HEK293 (cell line): ENCODE measurements at regions not wholly inside any gene's neighbourhood (a gene's known extent, or its start where the extent isn't known, plus 50 kb on each side); places are given as distances from the start of the nearest gene placed in this dataset.

Experiments used
- CTCF ChIA-PET: fragments of 350-600 bp; formaldehyde crosslinking; extraction: SDS; loops from one replicate; lab custom pipeline; 2021; ENCODE audit warnings: antibody characterized with exemption; lab: Yijun Ruan, JAX
- POLR2A ChIA-PET: fragments of 300-600 bp; formaldehyde crosslinking; extraction: SDS; loops from one replicate; lab custom pipeline; 2020; ENCODE audit warnings: antibody characterized with exemption, inconsistent platforms; lab: Yijun Ruan, JAX
- H3K27ac ChIP-seq: fragments of 200-500 bp; sonication (Bioruptor generic); 2 replicates; pipeline ENCODE4 v1.5.1; 2014; ENCODE audit warnings: low read depth, low read length, control low read depth, inconsistent platforms; ENCODE audit errors: extremely low read depth
- H3K36me3 ChIP-seq, 2 experiments: fragments of 200-500 bp in 1 of 2; sonication (Bioruptor generic) in 1 of 2; 1 replicate in 1 of 2; 2 replicates in 1 of 2; pipeline ENCODE4 v1.5.1; 2014 to 2017; ENCODE audit warnings: inconsistent platforms in 2 of 2, low read length in 2 of 2; ENCODE audit not compliant: control insufficient read depth in 2 of 2, insufficient read depth in 1 of 2
- H3K4me1 ChIP-seq: fragments of 200-500 bp; sonication (Bioruptor generic); 2 replicates; pipeline ENCODE4 v1.5.1; 2014; ENCODE audit warnings: mild to moderate bottlenecking, low read length, inconsistent platforms; ENCODE audit not compliant: control insufficient read depth, insufficient read depth
- H3K4me3 ChIP-seq: 2 replicates; pipeline ENCODE4 v1.5.1; 2011; ENCODE audit warnings: low read depth, mild to moderate bottlenecking, control low read depth, low read length, moderate library complexity
- H3K9me3 ChIP-seq: fragments of 200-500 bp; sonication (Bioruptor generic); 2 replicates; pipeline ENCODE4 v1.5.1; 2014; ENCODE audit warnings: low read depth, low read length, inconsistent platforms; ENCODE audit not compliant: control insufficient read depth, insufficient read depth
- FEZF1 ChIP-seq: fragments of 450-650 bp; formaldehyde crosslinking; IDR thresholded peaks from 2 replicates; pipeline ENCODE4 v1.5.1; 2016; ENCODE audit warnings: missing biosample characterization, missing genetic modification characterization
- KLF10 ChIP-seq: fragments of 450-650 bp; IDR thresholded peaks from 2 replicates; pipeline ENCODE4 v1.5.1; 2018; ENCODE audit warnings: missing biosample characterization, mild to moderate bottlenecking, missing genetic modification characterization
- KLF16 ChIP-seq: fragments of 450-650 bp; formaldehyde crosslinking; IDR thresholded peaks from 2 replicates; pipeline ENCODE4 v1.5.1; 2017; ENCODE audit warnings: missing biosample characterization, missing genetic modification characterization
- ZBTB10 ChIP-seq: fragments of 450-650 bp; formaldehyde crosslinking; IDR thresholded peaks from 2 replicates; pipeline ENCODE4 v1.5.1; 2016; ENCODE audit warnings: missing biosample characterization, missing genetic modification characterization
- ZBTB11 ChIP-seq: fragments of 450-650 bp; formaldehyde crosslinking; conservative IDR thresholded peaks from 2 replicates; pipeline ENCODE4 v1.5.1; 2016; ENCODE audit warnings: low read depth, missing biosample characterization, missing genetic modification characterization
- ZBTB48 ChIP-seq: fragments of 450-650 bp; formaldehyde crosslinking; IDR thresholded peaks from 2 replicates; pipeline ENCODE4 v1.5.1; 2016; ENCODE audit warnings: missing biosample characterization, missing genetic modification characterization
- ZNF114 ChIP-seq: fragments of 450-650 bp; formaldehyde crosslinking; IDR thresholded peaks from 2 replicates; pipeline ENCODE4 v1.5.0; 2017; ENCODE audit warnings: missing biosample characterization, missing genetic modification characterization
- ZNF184 ChIP-seq: fragments of 450-650 bp; IDR thresholded peaks from 2 replicates; pipeline ENCODE4 v1.5.1; 2018; ENCODE audit warnings: missing biosample characterization, mild to moderate bottlenecking, missing genetic modification characterization
- ZNF26 ChIP-seq: fragments of 450-650 bp; formaldehyde crosslinking; IDR thresholded peaks from 2 replicates; pipeline ENCODE4 v1.5.1; 2016; ENCODE audit warnings: missing biosample characterization, missing genetic modification characterization
- ZNF292 ChIP-seq: fragments of 450-650 bp; formaldehyde crosslinking; IDR thresholded peaks from 2 replicates; pipeline ENCODE4 v1.5.1; 2016; ENCODE audit warnings: low read depth, missing biosample characterization, missing genetic modification characterization, borderline replicate concordance
- ZNF366 ChIP-seq: fragments of 450-650 bp; formaldehyde crosslinking; conservative IDR thresholded peaks from 2 replicates; pipeline ENCODE4 v1.5.1; 2016; ENCODE audit warnings: missing biosample characterization, missing genetic modification characterization
- ZNF426 ChIP-seq: fragments of 450-650 bp; formaldehyde crosslinking; IDR thresholded peaks from 2 replicates; pipeline ENCODE4 v1.5.1; 2017; ENCODE audit warnings: missing biosample characterization, missing genetic modification characterization, mild to moderate bottlenecking, inconsistent platforms, moderate library complexity
- ZNF558 ChIP-seq: fragments of 450-650 bp; formaldehyde crosslinking; IDR thresholded peaks from 2 replicates; pipeline ENCODE4 v1.5.1; 2016; ENCODE audit warnings: missing biosample characterization, missing genetic modification characterization
- ZNF660 ChIP-seq: fragments of 450-650 bp; IDR thresholded peaks from 2 replicates; pipeline ENCODE4 v1.5.1; 2018; ENCODE audit warnings: missing biosample characterization, mild to moderate bottlenecking, missing genetic modification characterization
- ZNF776 ChIP-seq: fragments of 450-650 bp; formaldehyde crosslinking; IDR thresholded peaks from 2 replicates; pipeline ENCODE4 v1.5.0; 2017; ENCODE audit warnings: missing biosample characterization, missing genetic modification characterization, borderline replicate concordance
- ZSCAN5A ChIP-seq: fragments of 450-650 bp; formaldehyde crosslinking; IDR thresholded peaks from 2 replicates; pipeline ENCODE4 v1.5.1; 2016; ENCODE audit warnings: missing biosample characterization, missing genetic modification characterization

- TF ChIP-seq ZNF26, result peak; percentile 34; the same call in 1 of the 2 replicates
- TF ChIP-seq ZSCAN5A (tag by site-specific recombination), result no peak
- no peak for TF ChIP-seq KLF10
- TF ChIP-seq ZNF366 (tag by site-specific recombination), result no peak
Measured at GRCh38 chr3:16675805-16676204, 70.6 kb upstream of the DAZL start (continued).

GRCh38 chr3:16686679-16687078 is 81.5 kb upstream of the DAZL start:
- H3K4me1 ChIP-seq, result no peaks in the 10 kb centered on the region
- no peak for TF ChIP-seq KLF16
- no peak for TF ChIP-seq ZBTB10
- TF ChIP-seq ZNF426, result no peak
- no peak for TF ChIP-seq ZNF660
- no peak for TF ChIP-seq ZBTB48
- no peak for TF ChIP-seq ZBTB11 (tag by site-specific recombination)
- no peak for TF ChIP-seq ZNF558 (tag by site-specific recombination)
- no peaks in the 10 kb centered on the region for H3K9me3 ChIP-seq
- CTCF ChIA-PET, result no interaction called here
- H3K27ac ChIP-seq, result no peak overlapping the region
- H3K36me3 ChIP-seq, result no peaks in the 10 kb centered on the region
- POLR2A ChIA-PET, result no interaction called here
- H3K4me3 ChIP-seq, result no peak overlapping the region

GRCh38 chr3:16687221-16687620 is 82.0 kb upstream of the DAZL start:
- no peaks in the 10 kb centered on the region for H3K36me3 ChIP-seq
- POLR2A ChIA-PET, result no interaction called here
- H3K4me1 ChIP-seq, result no peaks in the 10 kb centered on the region
- TF ChIP-seq ZNF776 (tag by site-specific recombination) (no peak), ZNF184 (tag by site-specific recombination) (no peak), ZNF114 (tag by site-specific recombination) (no peak), ZNF292 (tag by site-specific recombination) (no peak), FEZF1 (no peak)
- TF ChIP-seq, all 188 proteins: peak for 0
- H3K4me3 ChIP-seq, result no peak overlapping the region
- H3K27ac ChIP-seq, result no peak overlapping the region
- CTCF ChIA-PET, result no interaction called here
- H3K9me3 ChIP-seq, result no peaks in the 10 kb centered on the region
